MM.1S (cell line): ENCODE measurements at regions not wholly inside any gene's neighbourhood (a gene's known extent, or its start where the extent isn't known, plus 50 kb on each side); places are given as distances from the start of the nearest gene placed in this dataset.

ENCODE experiments used
- DNase-seq: peaks from one replicate; pipeline ENCODE4 v3.0.0-alpha.2; 2015
- H2AFZ ChIP-seq: fragments of 300-600 bp; sonication (generic); 2 replicates; pipeline ENCODE4 v1.6.0; 2016; ENCODE audit warnings: antibody characterized with exemption, low read length
- H3F3A ChIP-seq: fragments of 300-600 bp; sonication (generic); 2 replicates; pipeline ENCODE4 v1.6.1; 2016; ENCODE audit warnings: mild to moderate bottlenecking, antibody characterized with exemption, low read length, moderate library complexity, mixed read lengths; ENCODE audit not compliant: insufficient read depth
- H3K27ac ChIP-seq: fragments of 300-600 bp; sonication (generic); 2 replicates; pipeline ENCODE4 v1.5.1; 2016; ENCODE audit warnings: mild to moderate bottlenecking, low read length
- H3K27me3 ChIP-seq: fragments of 300-600 bp; sonication (generic); replicated peaks from 2 replicates; pipeline ENCODE4 v1.6.0; 2016; ENCODE audit warnings: low read length; ENCODE audit not compliant: insufficient read depth
- H3K36me3 ChIP-seq: fragments of 300-600 bp; sonication (generic); replicated peaks from 2 replicates; pipeline ENCODE4 v1.6.1; 2016; ENCODE audit warnings: mild to moderate bottlenecking, low read length, mixed read lengths; ENCODE audit not compliant: insufficient read depth
- H3K4me1 ChIP-seq: fragments of 300-600 bp; sonication (generic); 2 replicates; pipeline ENCODE4 v1.6.1; 2016; ENCODE audit warnings: low read length, mixed read lengths
- H3K4me2 ChIP-seq: fragments of 300-600 bp; sonication (generic); 2 replicates; pipeline ENCODE4 v1.6.0; 2016; ENCODE audit warnings: low read depth, low read length
- H3K4me3 ChIP-seq: fragments of 300-600 bp; sonication (generic); 2 replicates; pipeline ENCODE4 v1.5.1; 2016; ENCODE audit warnings: low read length, mixed read lengths
- H3K79me2 ChIP-seq: fragments of 300-600 bp; sonication (generic); 2 replicates; pipeline ENCODE4 v1.6.1; 2016; ENCODE audit warnings: mixed run types, low read length, mixed read lengths
- H3K9ac ChIP-seq: fragments of 300-600 bp; sonication (generic); 2 replicates; pipeline ENCODE4 v1.6.1; 2016; ENCODE audit warnings: low read length, mixed read lengths
- H3K9me2 ChIP-seq: fragments of 300-600 bp; sonication (generic); replicated peaks from 2 replicates; pipeline ENCODE4 v1.6.1; 2016; ENCODE audit warnings: mild to moderate bottlenecking, low read length, mixed read lengths; ENCODE audit not compliant: insufficient read depth
- H3K9me3 ChIP-seq: fragments of 300-600 bp; sonication (generic); replicated peaks from 2 replicates; pipeline ENCODE4 v1.6.1; 2016; ENCODE audit warnings: mild to moderate bottlenecking, low read length, mixed read lengths; ENCODE audit not compliant: insufficient read depth
- H4K20me1 ChIP-seq: fragments of 300-600 bp; sonication (generic); 2 replicates; pipeline ENCODE4 v1.6.1; 2016; ENCODE audit warnings: mild to moderate bottlenecking, low read length, moderate library complexity, mixed read lengths; ENCODE audit not compliant: insufficient read depth
- EZH2 ChIP-seq: fragments of 300-600 bp; sonication (generic); optimal IDR thresholded peaks from 2 replicates; pipeline ENCODE3; 2017; ENCODE audit warnings: low read depth, mild to moderate bottlenecking, antibody characterized with exemption, low read length, mixed read lengths
- EZH2phosphoT487 ChIP-seq: fragments of 300-600 bp; sonication (generic); IDR thresholded peaks from 2 replicates; pipeline ENCODE4 v1.6.1; 2018; ENCODE audit warnings: antibody characterized with exemption, low read length
- TF ChIP-seq, protein P1 (sequence below): fragments of 300-600 bp; sonication (generic); IDR thresholded peaks from 2 replicates; pipeline ENCODE4 v1.5.1; 2016; ENCODE audit warnings: antibody characterized with exemption, low read length, mixed read lengths

DNA sequence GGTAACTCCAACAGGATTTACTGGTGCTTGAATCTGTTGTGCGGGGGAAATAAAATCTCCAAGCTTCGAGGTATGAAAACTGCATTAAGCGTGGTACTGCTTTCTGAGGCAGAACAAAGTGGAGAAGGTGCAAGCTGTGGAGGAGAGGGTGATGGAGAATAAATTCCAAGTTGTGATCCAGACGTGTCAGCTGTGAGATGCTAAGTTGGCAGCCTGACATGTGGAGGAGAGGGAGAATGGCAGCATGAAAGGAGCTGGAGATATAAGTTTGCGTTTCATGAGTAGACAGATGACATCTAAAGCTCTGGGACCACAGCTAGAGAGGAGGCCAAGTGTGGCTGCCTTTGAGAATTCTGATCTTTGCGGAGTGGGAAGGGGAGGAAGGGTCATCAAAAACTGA is 411.8 kb downstream of the FBXO15 start:
- no peaks in the 10 kb centered on the region for H3K27me3 ChIP-seq
- H2AFZ ChIP-seq, result no peak overlapping the region
- H3K4me1 ChIP-seq, result no peaks in the 10 kb centered on the region
- no peaks in the 10 kb centered on the region for H3K9me2 ChIP-seq
- no peak overlapping the region for H3K27ac ChIP-seq
- no peak overlapping the region for H3K4me3 ChIP-seq
- no peaks in the 10 kb centered on the region for H3K79me2 ChIP-seq
- H3F3A ChIP-seq, result no peaks in the 10 kb centered on the region
- TF ChIP-seq EZH2phosphoT487 (no peak), EZH2 (no peak)
- TF ChIP-seq, protein P1, sequence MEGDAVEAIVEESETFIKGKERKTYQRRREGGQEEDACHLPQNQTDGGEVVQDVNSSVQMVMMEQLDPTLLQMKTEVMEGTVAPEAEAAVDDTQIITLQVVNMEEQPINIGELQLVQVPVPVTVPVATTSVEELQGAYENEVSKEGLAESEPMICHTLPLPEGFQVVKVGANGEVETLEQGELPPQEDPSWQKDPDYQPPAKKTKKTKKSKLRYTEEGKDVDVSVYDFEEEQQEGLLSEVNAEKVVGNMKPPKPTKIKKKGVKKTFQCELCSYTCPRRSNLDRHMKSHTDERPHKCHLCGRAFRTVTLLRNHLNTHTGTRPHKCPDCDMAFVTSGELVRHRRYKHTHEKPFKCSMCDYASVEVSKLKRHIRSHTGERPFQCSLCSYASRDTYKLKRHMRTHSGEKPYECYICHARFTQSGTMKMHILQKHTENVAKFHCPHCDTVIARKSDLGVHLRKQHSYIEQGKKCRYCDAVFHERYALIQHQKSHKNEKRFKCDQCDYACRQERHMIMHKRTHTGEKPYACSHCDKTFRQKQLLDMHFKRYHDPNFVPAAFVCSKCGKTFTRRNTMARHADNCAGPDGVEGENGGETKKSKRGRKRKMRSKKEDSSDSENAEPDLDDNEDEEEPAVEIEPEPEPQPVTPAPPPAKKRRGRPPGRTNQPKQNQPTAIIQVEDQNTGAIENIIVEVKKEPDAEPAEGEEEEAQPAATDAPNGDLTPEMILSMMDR, result no peak
- no peaks in the 10 kb centered on the region for H3K36me3 ChIP-seq
- H4K20me1 ChIP-seq, result no peaks in the 10 kb centered on the region
- no peak overlapping the region for H3K4me2 ChIP-seq
- H3K9me3 ChIP-seq, result no peaks in the 10 kb centered on the region
- no peak overlapping the region for H3K9ac ChIP-seq
- no peak for DNase-seq

DNA sequence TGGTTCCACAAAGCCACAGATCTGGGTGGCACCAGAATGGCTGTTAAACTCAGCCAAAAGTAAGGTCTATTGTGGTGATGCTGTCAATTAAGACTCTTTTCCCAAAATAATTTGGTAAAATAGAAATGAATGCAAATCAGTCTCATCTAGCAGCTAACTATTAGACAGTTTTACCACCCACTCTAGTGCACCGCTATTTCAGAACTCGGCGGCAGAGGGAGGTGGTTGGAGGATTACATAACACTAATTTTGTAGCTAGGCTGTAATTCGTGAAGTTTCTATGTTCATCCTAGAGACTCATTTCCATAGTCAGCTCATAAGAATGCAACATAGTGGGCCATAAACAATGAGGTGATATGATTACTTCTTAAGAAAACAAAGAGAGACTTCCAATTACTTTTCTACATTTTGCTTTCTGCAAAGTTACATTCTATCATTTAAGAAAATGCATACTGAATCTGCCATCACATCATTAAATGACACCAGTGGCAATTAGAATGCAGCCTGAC is 413.8 kb downstream of the FBXO15 start:
- Histone ChIP-seq H3K9ac (no peak overlapping the region), H3K9me3 (no peaks in the 10 kb centered on the region), H2AFZ (no peak overlapping the region), H3K36me3 (no peaks in the 10 kb centered on the region), H3K79me2 (no peaks in the 10 kb centered on the region), H3F3A (no peaks in the 10 kb centered on the region), H3K4me3 (no peak overlapping the region), H3K9me2 (no peaks in the 10 kb centered on the region), H3K27me3 (no peaks in the 10 kb centered on the region), H3K4me1 (no peaks in the 10 kb centered on the region), H4K20me1 (no peaks in the 10 kb centered on the region), H3K4me2 (no peak overlapping the region), H3K27ac (no peak overlapping the region)
- no peak for DNase-seq
- no peak for TF ChIP-seq EZH2phosphoT487
- TF ChIP-seq EZH2, result no peak
- TF ChIP-seq, protein P1, result no peak

DNA sequence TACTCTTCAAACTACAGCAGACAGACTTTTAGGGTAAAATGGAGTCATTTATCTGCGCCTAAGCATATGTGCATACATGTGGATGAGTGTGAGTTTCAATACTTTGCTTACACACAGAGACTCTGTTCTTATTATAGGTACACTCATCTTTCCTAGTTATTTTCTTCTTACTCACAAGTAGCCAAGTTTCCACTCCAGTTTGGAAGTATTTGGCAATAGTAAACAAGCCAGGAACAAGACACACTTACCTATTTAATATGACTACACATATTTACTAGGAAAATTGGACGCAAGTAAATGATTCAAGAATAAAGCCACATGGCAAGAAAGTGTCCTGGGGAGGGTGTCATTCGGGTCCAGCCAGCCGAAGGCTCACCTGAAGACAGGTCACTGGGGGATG is 414.3 kb downstream of the FBXO15 start:
- H3K36me3 ChIP-seq, result no peaks in the 10 kb centered on the region
- H3K4me3 ChIP-seq, result no peak overlapping the region
- H3K9ac ChIP-seq, result no peak overlapping the region
- no peaks in the 10 kb centered on the region for H3K9me2 ChIP-seq
- no peak overlapping the region for H3K4me2 ChIP-seq
- no peaks in the 10 kb centered on the region for H3K27me3 ChIP-seq
- H3K27ac ChIP-seq, result no peak overlapping the region
- H3K79me2 ChIP-seq, result no peaks in the 10 kb centered on the region
- H3K9me3 ChIP-seq, result no peaks in the 10 kb centered on the region
- TF ChIP-seq, protein P1, result no peak
- TF ChIP-seq EZH2 (no peak), EZH2phosphoT487 (no peak)
- no peaks in the 10 kb centered on the region for H3F3A ChIP-seq
- no peaks in the 10 kb centered on the region for H4K20me1 ChIP-seq
- H2AFZ ChIP-seq, result no peak overlapping the region
- no peaks in the 10 kb centered on the region for H3K4me1 ChIP-seq
- DNase-seq, result no peak
